Stimulated activated naive CD8-positive, alpha-beta T cell treated with anti-CD3 and anti-CD28 coated beads, Interleukin-15, amount 100 ng/mL, for 72 hours (primary cell): ENCODE measurements at regions not wholly inside any gene's neighbourhood (a gene's known extent, or its start where the extent isn't known, plus 50 kb on each side); places are given as distances from the start of the nearest gene placed in this dataset.

Source experiments
- ATAC-seq: fragments of 150-1000 bp; cut with Tn5 transposase; 2 replicates; pipeline ENCODE4 v1.10.0; 2021; ENCODE audit warnings: mild to moderate bottlenecking, moderate library complexity
- DNase-seq, 2 donors: peaks; one replicate each; pipeline ENCODE4 v3.0.0; 2021 to 2022
- H3K27ac Mint-ChIP-seq, 2 donors: one replicate each; pipeline ENCODE4 v1.8.0; 2022; ENCODE audit warnings: mild to moderate bottlenecking in 2 of 2, mixed read lengths in 2 of 2, moderate library complexity in 2 of 2
- H3K27me3 Mint-ChIP-seq: one replicate; pipeline ENCODE4 v1.8.0; 2022; ENCODE audit warnings: mixed read lengths
- H3K4me1 Mint-ChIP-seq: one replicate; pipeline ENCODE4 v1.8.0; 2022; ENCODE audit warnings: mild to moderate bottlenecking, mixed read lengths
- H3K4me3 Mint-ChIP-seq, 2 donors: one replicate each; pipeline ENCODE4 v1.8.0; 2022; ENCODE audit warnings: mild to moderate bottlenecking in 2 of 2, mixed read lengths in 2 of 2, moderate library complexity in 1 of 2
- H3K9me3 Mint-ChIP-seq, 2 donors: one replicate each; pipeline ENCODE4 v1.8.0; 2022; ENCODE audit warnings: mixed read lengths in 2 of 2

DNA sequence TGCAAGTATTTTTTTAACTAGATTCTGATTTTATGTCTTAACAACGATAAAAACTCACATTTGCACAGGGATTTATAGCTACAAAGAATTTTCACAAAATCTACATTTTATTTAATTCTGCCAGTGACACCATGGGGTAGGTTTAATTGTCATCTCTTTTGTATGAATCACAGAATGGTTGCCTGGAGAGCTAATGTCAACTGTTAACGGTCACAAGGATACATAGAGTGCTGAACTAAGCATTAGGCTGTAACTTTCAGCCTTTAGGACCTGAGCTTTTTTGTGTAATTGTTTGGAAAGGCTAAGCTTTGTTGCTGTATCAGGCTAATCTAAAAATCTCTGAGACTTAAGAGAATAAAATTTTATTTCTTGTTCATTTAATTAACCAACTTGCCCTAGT is 465.3 kb upstream of the TBX3 start:
- Mint-ChIP-seq H3K27ac (peak overlapping the region in 1 of 2 donors; percentile 23), H3K9me3 (peaks cover 0 to 16% of the 10 kb centered on the region in 2 donors), H3K27me3 (no peaks in the 10 kb centered on the region)

DNA sequence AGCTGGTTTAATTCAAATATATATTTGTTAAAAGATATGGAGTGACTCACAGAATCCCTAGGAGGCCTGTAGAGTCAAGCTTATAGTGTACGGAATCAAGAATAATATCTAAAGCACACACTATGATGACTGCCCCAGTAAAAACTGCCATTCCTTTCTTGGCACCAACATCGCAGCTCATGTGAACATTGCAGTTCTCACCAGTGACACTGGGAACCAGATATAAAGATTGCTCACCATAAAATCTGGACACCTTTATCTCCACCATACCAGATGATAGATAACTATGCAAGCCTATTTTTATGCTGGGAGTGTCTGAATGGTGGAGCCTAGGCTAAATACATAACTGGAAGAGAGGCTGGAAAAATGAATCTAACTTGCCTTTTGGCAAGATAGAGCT is 463.9 kb upstream of the TBX3 start:
- Mint-ChIP-seq H3K27me3 (no peaks in the 10 kb centered on the region), H3K9me3 (peaks cover 0 to 16% of the 10 kb centered on the region in 2 donors), H3K4me1 (no peaks in the 10 kb centered on the region), H3K4me3 (no peak overlapping the region), H3K27ac (no peak overlapping the region)
- ATAC-seq = no peak
- DNase-seq = no peak

More for the DNA sequence above, 465.3 kb upstream of the TBX3 start:
- ATAC-seq = no peak
- DNase-seq = no peak
- Mint-ChIP-seq H3K4me1 (no peaks in the 10 kb centered on the region), H3K4me3 (no peak overlapping the region)

DNA sequence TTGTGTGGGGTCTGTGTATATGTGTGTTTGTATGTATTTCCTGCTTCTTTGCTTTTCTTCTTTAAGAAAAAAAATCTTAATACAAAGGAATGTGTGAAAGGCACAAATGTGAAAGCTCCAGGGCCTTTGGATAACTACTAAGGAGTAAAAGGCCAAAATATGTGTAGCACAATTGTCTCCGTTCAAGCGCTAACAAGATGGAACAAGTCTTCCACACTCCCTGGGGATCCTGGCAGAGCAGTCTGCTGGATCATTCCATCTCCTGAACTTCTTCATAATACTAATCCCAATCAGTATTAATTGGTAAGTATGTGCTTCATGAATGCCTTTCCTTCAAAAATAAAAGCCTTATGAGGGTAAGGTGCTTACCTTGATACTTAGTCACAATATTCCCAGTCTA is 462.5 kb upstream of the TBX3 start:
- no peak for ATAC-seq
- Mint-ChIP-seq H3K27ac (no peak overlapping the region), H3K4me3 (no peak overlapping the region), H3K27me3 (no peaks in the 10 kb centered on the region), H3K4me1 (no peaks in the 10 kb centered on the region), H3K9me3 (peaks cover 0 to 16% of the 10 kb centered on the region in 2 donors)
- no peak for DNase-seq

DNA sequence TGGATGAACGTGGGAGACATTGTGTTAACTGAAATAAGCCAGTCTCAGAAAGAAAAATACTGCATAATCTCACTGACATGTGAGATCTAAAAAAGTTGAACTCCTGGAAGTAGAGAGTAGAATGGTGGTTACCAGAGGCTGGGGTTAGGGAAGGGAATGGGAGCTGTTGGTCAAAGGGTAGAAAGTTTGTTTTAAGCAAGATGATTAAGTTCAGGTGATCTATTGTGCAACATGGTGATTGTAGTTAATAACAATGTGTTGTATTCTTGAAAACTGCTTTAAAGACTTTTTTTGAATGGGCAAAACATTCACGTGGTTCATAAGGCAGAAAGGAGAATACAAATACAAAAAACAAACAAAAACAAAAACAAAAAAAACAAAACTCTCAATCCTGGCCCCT is 460.4 kb upstream of the TBX3 start:
- Mint-ChIP-seq H3K9me3 (peaks cover 0 to 8% of the 10 kb centered on the region in 2 donors), H3K4me3 (no peak overlapping the region), H3K27ac (no peak overlapping the region), H3K4me1 (no peaks in the 10 kb centered on the region), H3K27me3 (no peaks in the 10 kb centered on the region)
- DNase-seq = no peak
- no peak for ATAC-seq

DNA sequence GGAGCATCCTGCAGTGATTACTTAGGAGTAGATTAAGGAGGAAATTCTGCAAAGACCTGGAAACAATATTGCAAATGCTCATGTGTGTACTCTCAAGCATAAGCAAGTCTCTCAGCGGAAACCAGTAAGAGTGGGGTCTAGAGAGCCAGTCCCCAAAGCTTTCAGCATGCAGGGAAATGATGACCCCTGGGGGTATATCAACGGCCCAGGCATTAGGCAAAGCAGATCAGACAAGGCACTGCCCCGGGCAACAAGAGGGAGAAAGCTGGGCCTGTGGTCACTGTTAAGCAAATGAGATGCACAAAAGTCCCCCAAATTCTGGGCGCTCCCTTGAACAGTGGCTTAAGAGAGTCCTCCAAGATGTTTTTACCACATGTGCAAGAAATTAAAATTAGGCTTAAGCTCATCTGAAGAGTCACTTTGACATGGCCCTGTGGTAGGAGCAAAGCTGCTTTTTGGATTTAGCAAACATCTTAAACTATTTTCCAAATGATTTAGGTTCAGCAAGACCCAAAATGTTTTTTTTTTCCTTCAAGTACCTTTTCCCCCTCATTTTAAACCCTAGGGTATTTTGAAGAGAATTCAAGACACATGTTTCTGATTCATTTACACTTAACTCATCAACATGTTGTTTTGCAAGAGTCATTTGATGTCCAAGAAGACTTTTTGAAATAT is 457.1 kb upstream of the TBX3 start:
- Mint-ChIP-seq H3K27me3 (no peaks in the 10 kb centered on the region), H3K4me3 (no peak overlapping the region), H3K4me1 (no peaks in the 10 kb centered on the region), H3K27ac (no peak overlapping the region), H3K9me3 (peaks cover 13 to 15% of the 10 kb centered on the region in 2 donors)
- ATAC-seq = no peak
- DNase-seq = no peak

- Mint-ChIP-seq H3K4me1 (no peaks in the 10 kb centered on the region), H3K9me3 (peaks cover 9 to 13% of the 10 kb centered on the region in 2 donors), H3K27ac (no peak overlapping the region), H3K27me3 (peaks cover 8% of the 10 kb centered on the region), H3K4me3 (no peak overlapping the region)
- no peak for ATAC-seq
- no peak for DNase-seq
Measured at GRCh38 chr12:115137812-115138521, 454.0 kb upstream of the TBX3 start.

GRCh38 chr12:115135800-115136211 is 451.8 kb upstream of the TBX3 start:
- Mint-ChIP-seq H3K27ac (peak overlapping the region in 1 of 2 donors; percentile 42), H3K9me3 (peaks cover 13 to 17% of the 10 kb centered on the region in 2 donors), H3K4me1 (no peaks in the 10 kb centered on the region), H3K27me3 (peaks cover 8% of the 10 kb centered on the region), H3K4me3 (no peak overlapping the region)
- ATAC-seq = no peak
- no peak for DNase-seq

- H3K27me3 Mint-ChIP-seq = peaks cover 8% of the 10 kb centered on the region
Measured at GRCh38 chr12:115134298-115134697, 450.3 kb upstream of the TBX3 start.

DNA sequence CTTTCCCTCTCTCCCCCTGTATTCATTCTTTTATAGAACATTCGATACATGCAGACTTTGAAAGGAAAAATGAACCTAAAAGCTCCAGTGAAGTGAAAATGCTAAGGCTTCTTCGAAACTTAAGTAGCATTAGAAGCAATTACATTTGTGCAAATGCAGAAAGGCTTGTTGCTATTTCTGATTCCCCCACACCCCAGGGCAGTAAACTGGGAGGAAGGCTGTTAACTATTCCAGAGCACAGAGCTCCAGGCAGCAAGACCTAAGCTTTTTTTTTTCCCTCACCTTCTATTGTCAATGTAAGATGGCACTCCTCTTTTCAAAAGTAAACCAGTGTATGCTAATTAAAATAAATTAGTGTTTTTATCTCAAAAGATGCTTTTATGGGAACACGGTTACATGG is 448.9 kb upstream of the TBX3 start:
- H3K27me3 Mint-ChIP-seq = peaks cover 8% of the 10 kb centered on the region
- ATAC-seq = no peak
- DNase-seq = no peak
- H3K4me1 Mint-ChIP-seq = no peaks in the 10 kb centered on the region
- no peak overlapping the region for H3K27ac Mint-ChIP-seq
- peaks cover 12 to 18% of the 10 kb centered on the region in 2 donors for H3K9me3 Mint-ChIP-seq
- H3K4me3 Mint-ChIP-seq = no peak overlapping the region

More at GRCh38 chr12:115134298-115134697, 450.3 kb upstream of the TBX3 start:
- ATAC-seq (no peak), DNase-seq (no peak)
- no peak overlapping the region for H3K27ac Mint-ChIP-seq
- H3K9me3 Mint-ChIP-seq = peaks cover 13 to 17% of the 10 kb centered on the region in 2 donors
- no peaks in the 10 kb centered on the region for H3K4me1 Mint-ChIP-seq
- H3K4me3 Mint-ChIP-seq = no peak overlapping the region

GRCh38 chr12:115132145-115132544 is 448.2 kb upstream of the TBX3 start:
- DNase-seq (no peak), ATAC-seq (no peak)
- H3K9me3 Mint-ChIP-seq = peaks cover 8 to 14% of the 10 kb centered on the region in 2 donors
- H3K4me3 Mint-ChIP-seq = no peak overlapping the region
- peaks cover 8% of the 10 kb centered on the region for H3K27me3 Mint-ChIP-seq
- no peak overlapping the region for H3K27ac Mint-ChIP-seq
- H3K4me1 Mint-ChIP-seq = no peaks in the 10 kb centered on the region

DNA sequence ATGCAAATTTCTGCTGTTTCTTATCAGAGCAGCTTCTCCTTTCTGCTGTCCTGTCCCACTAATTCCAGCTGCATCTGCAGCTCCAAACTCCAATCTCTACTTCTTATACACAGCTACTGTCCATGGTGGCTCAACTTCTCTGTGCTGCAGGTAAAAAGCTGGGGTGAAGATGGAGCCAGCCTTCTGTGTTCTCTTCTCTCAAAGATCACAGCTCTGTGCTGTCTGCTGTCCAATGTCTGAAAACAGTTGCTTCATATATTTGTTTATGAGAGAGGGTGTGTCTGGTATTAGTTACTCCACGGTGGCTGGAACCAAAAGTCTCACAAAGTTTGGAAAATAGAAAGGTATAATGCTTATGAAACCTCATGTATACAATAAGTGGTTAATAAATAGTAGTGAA is 445.8 kb upstream of the TBX3 start:
- DNase-seq = no peak

DNA sequence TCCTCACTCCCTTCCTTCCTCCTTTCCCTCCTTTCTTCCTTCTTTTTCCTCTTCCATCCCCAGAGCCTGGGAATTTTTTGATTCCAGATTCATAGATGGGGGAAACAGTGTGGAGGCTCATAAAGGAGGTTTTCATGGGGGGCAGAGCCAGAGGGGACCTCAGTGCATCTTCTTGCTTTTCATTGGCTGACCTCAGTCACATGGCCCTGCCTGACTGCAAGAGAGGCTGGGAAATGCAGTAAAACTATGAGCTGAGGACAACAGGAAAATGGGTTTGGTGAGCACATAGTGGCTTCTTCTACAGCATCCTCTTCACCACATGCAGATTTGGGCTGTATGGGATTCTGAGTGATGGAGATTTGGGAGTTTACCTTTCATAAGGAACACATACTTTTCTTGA is 437.1 kb upstream of the TBX3 start:
- Mint-ChIP-seq H3K9me3 (peaks cover 15 to 34% of the 10 kb centered on the region in 2 donors), H3K4me1 (no peaks in the 10 kb centered on the region), H3K4me3 (no peak overlapping the region), H3K27me3 (no peaks in the 10 kb centered on the region), H3K27ac (no peak overlapping the region)
- DNase-seq = no peak
- ATAC-seq = no peak

More for the DNA sequence above, 445.8 kb upstream of the TBX3 start:
- no peak overlapping the region for H3K27ac Mint-ChIP-seq
- H3K4me3 Mint-ChIP-seq = no peak overlapping the region
- peaks cover 5 to 17% of the 10 kb centered on the region in 2 donors for H3K9me3 Mint-ChIP-seq
- ATAC-seq = no peak
- H3K27me3 Mint-ChIP-seq = peaks cover 5% of the 10 kb centered on the region
- no peaks in the 10 kb centered on the region for H3K4me1 Mint-ChIP-seq

GRCh38 chr12:115118177-115118724 is 434.3 kb upstream of the TBX3 start:
- Mint-ChIP-seq H3K4me1 (no peaks in the 10 kb centered on the region), H3K9me3 (peaks cover 11 to 25% of the 10 kb centered on the region in 2 donors), H3K27me3 (no peaks in the 10 kb centered on the region), H3K27ac (no peak overlapping the region), H3K4me3 (no peak overlapping the region)
- ATAC-seq (no peak), DNase-seq (no peak)

- H3K27ac Mint-ChIP-seq = no peak overlapping the region
- ATAC-seq (no peak), DNase-seq (no peak)
- H3K27me3 Mint-ChIP-seq = no peaks in the 10 kb centered on the region
- H3K9me3 Mint-ChIP-seq = peaks cover 5 to 18% of the 10 kb centered on the region in 2 donors
- no peak overlapping the region for H3K4me3 Mint-ChIP-seq
- no peaks in the 10 kb centered on the region for H3K4me1 Mint-ChIP-seq
Measured at GRCh38 chr12:115114140-115114539, 430.2 kb upstream of the TBX3 start.

GRCh38 chr12:115109863-115110262 is 425.9 kb upstream of the TBX3 start:
- Mint-ChIP-seq H3K27ac (no peak overlapping the region), H3K4me3 (no peak overlapping the region), H3K9me3 (peaks cover 0 to 13% of the 10 kb centered on the region in 2 donors), H3K27me3 (peaks cover 7% of the 10 kb centered on the region), H3K4me1 (no peaks in the 10 kb centered on the region)
- no peak for DNase-seq
- ATAC-seq = no peak
